AG08395 (cell line): ENCODE measurements at regions not wholly inside any gene's neighbourhood (a gene's known extent, or its start where the extent isn't known, plus 50 kb on each side); places are given as distances from the start of the nearest gene placed in this dataset.

Experiments
- DNase-seq: peaks from one replicate; pipeline ENCODE4 v3.0.0; 2012; ENCODE audit warnings: mixed read lengths, low spot score

DNA sequence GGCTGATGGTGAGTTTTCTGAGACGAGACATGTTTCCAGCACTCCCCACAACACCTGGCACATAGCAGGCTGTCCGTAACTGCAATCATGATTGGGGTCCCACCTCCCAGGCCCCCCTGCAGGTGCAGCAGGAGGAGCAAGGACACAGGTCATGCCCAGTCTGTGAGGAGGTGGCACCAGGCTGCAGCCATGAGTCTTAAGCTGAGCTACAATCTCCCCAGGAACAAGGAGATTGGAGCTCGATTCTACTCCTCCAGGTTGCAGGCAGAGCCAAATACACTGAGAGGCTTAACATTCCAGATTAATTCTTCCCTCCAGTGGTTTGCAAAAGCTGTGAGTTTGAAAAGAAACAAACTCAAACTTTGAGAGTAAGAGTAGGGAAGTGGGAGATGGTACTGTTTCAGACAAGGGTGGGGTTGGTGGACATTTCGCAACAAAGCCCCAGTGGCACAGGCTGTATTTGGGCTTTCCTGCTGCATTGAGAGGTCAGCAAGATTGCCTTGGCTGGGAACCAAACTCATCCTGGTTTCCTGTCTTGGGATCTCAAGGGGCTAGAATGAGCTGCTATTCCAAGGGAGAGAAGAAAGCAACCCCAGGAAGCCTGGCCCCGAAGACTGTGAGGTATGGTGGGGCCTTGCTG, 64.8 kb upstream of the GALNT2 start:
- no peak for DNase-seq

DNA sequence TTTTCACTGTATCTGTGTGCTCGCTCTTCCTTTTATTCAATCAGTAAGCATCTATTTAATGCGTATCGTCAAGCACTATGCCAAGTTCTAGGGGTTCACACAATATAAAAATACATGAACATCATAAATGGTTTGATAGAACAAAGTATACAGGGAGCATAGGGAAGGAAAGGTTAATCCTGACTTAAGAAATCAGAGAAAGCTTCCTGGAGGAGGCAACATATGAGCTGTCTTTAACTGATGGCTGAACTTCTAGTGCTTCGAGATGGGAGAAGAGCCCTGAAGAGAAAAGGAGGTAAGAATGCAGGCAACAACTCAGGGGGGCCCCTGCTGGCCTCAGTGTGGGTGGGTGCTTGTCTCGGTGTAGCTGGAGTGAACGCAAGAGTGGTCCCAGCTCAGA, 63.6 kb upstream of the GALNT2 start:
- DNase-seq, result no peak

GRCh38 chr1:230005040-230005439, 62.0 kb upstream of the GALNT2 start:
- DNase-seq, result no peak

GRCh38 chr1:230008721-230009120, 58.3 kb upstream of the GALNT2 start:
- DNase-seq, result no peak

GRCh38 chr1:230009611-230010313, 57.3 kb upstream of the GALNT2 start:
- DNase-seq, result no peak

DNA sequence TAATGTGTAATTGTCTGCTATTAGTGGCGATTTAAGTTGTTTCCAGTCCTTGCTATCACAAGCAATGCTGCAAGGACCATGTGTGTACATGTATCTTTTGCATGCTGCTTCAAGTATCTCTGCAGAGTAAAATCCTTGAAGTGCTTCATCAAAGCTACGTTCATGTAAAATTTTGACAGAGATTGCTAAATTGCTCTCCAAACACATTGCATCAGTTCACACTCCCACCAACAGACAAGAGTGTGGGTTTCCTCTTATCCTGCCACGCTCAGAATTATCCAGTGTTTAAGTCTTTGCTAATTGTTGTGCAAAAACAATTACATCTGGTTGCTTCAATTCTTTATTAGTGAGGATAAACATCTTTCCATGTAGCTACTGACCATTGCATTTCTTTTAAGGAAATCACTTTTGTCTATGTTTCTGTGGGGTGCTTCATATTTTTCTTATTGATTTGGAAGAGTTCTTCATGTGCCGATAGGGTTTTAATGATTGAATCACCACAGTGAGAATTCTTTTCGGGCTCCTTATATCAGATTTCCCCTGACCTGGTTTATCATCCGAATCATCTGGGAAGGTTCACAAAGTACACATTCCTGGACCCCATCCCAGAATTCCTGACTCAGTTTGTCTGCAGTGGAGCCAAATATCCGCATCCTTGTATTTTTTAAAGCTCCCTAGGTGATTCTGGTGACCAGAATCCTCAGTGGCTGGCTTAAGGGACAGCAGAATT, 56.3 kb upstream of the GALNT2 start:
- DNase-seq, result no peak

- DNase-seq, result no peak
Measured at GRCh38 chr1:230011333-230012092, 55.5 kb upstream of the GALNT2 start.

DNA sequence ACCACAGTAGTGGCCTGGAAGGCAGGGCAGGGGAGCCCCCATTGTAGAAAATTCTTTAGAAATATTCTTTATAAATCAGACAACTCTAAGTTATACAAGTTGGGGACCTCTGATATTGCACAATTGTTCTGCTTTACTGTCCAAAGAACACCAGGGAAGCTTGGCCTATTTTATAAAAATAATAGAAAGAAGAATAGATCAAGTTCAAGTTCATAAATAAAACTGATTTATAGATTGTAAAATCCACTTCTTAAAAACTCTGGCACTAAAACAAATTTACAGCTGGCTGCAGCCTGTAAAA, 55.0 kb upstream of the GALNT2 start:
- DNase-seq, result no peak

DNA sequence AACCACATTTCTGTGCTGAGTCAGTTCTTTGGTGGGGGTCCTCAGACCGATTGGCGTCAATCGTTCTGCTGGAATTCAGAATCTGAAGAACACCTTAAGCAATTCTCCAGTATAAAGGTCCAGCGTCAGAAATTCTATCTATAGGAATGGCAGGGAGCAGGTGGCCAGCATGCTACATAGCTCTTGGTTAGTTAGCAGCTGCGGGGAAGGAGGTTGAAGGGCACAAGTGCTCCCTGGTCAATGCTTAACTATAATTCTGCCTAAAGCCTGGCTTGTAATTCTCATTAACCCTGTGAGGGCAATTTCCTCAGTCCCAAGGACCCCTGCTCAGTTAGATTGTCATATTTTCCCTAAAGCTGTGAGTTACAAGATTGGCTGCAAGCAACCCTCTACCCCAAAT, 54.3 kb upstream of the GALNT2 start:
- DNase-seq, result no peak

GRCh38 chr1:230016159-230016558, 50.9 kb upstream of the GALNT2 start:
- no peak for DNase-seq
